ENCODE measurements at regions not wholly inside any gene's neighbourhood (a gene's known extent, or its start where the extent isn't known, plus 50 kb on each side); places are given as distances from the start of the nearest gene placed in this dataset.

- ATAC-seq (ENCODE audit: low FRiP score): no peak
- DNase-seq (ENCODE audit: low spot score): no peak
- TF ChIP-seq, protein P1, sequence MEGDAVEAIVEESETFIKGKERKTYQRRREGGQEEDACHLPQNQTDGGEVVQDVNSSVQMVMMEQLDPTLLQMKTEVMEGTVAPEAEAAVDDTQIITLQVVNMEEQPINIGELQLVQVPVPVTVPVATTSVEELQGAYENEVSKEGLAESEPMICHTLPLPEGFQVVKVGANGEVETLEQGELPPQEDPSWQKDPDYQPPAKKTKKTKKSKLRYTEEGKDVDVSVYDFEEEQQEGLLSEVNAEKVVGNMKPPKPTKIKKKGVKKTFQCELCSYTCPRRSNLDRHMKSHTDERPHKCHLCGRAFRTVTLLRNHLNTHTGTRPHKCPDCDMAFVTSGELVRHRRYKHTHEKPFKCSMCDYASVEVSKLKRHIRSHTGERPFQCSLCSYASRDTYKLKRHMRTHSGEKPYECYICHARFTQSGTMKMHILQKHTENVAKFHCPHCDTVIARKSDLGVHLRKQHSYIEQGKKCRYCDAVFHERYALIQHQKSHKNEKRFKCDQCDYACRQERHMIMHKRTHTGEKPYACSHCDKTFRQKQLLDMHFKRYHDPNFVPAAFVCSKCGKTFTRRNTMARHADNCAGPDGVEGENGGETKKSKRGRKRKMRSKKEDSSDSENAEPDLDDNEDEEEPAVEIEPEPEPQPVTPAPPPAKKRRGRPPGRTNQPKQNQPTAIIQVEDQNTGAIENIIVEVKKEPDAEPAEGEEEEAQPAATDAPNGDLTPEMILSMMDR (IDR thresholded peaks at IDR 0.05): no peak
These were observed 1299.9 kb downstream of the C4orf33 start for GRCh38 chr4:130395871-130396270.

- TF ChIP-seq, protein P1 (IDR thresholded peaks at IDR 0.05): no peak
- ATAC-seq (ENCODE audit: low FRiP score): no peak
- DNase-seq (ENCODE audit: low spot score): no peak
These were observed 1307.3 kb downstream of the C4orf33 start for GRCh38 chr4:130403221-130403620.

DNA sequence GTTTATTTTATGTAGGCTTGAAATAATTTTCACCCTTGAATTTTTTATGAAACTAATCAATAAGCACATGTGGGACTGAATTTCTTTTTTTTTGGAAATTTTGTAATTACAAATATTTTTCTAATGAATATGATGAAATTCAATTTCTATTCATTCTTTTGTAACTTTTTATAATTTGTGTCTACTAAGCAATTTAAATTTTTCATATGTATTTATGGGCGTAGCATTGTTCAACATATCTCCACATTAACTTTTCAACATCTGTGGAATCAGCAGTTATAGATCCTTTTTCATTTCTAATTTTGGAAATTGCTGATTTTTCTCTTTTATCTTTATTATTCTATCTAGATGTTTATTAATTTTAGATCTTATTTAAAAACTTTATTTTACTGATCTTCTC is 1320.3 kb downstream of the C4orf33 start:
- DNase-seq (ENCODE audit: low spot score): no peak
- ATAC-seq (ENCODE audit: low FRiP score): no peak
- TF ChIP-seq, protein P1 (IDR thresholded peaks at IDR 0.05): no peak

DNA sequence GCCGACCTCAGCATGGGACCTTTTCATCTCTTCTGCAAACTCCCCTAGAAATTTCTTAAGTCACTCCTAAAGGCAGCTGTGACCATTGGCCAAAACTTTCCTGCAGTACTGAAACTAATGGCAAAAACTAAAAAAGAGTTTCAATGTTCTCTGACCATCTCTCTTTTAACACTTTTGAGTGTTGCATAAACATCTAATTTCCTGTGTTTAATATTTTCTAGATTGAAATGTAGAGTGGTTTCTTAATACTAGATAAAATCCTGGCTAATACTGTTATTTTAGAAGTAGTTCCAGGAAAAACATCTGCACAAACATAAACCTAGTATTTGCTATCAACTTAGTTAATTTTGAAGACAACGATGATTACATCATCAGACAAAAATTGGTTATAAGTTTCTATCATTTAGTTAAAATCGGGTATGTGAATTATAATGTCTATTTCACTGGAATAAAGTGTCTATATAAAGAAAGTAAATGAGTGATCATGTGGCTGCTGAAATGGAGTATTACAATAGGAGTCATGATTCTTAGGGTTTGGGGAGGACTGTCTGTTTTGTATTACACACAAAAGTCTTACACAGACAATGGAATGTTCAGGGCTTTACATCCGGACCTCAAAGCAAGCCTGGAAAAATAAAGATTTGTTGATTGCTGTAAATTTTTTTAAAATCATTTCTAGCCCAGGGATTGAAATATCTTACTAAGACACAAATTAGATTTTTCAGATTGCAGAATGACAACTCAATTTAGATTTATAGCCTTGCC is 1323.4 kb downstream of the C4orf33 start:
- DNase-seq (ENCODE audit: low spot score) (no peak), ATAC-seq (ENCODE audit: low FRiP score) (no peak)
- TF ChIP-seq, protein P1 (IDR thresholded peaks at IDR 0.05): no peak

- TF ChIP-seq, protein P1 (IDR thresholded peaks at IDR 0.05): no peak
- ATAC-seq (ENCODE audit: low FRiP score) (no peak), DNase-seq (ENCODE audit: low spot score) (no peak)
These were observed 1326.3 kb downstream of the C4orf33 start for GRCh38 chr4:130422261-130422660.

DNA sequence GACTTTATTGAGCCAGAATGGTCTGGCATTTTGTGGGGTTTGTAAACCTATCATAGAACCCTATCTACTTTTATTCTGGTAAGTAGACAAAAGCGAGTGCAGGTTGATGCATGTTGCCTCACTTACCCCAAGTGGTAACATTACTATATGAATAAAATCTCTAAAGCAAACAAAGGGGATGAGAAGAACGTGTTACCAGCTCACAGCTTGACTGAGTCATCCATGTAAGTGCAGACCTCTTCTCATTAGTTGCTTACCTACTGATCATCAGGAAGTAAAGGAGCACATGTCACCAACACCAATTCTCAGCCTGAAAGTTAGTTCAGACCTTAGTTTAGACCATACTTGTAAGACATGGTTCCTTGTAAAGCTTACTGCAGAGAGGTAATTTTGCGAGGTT is 1328.3 kb downstream of the C4orf33 start:
- ATAC-seq (ENCODE audit: low FRiP score) (no peak), DNase-seq (ENCODE audit: low spot score) (no peak)
- TF ChIP-seq, protein P1 (IDR thresholded peaks at IDR 0.05): no peak

GRCh38 chr4:130432289-130432688 is 1336.3 kb downstream of the C4orf33 start:
- no peak for ATAC-seq (ENCODE audit: low FRiP score)
- TF ChIP-seq, protein P1 (IDR thresholded peaks at IDR 0.05): no peak
- DNase-seq (ENCODE audit: low spot score): no peak

Data from omental fat pad (tissue), 3 donors.